ENCODE measurements at regions not wholly inside any gene's neighbourhood (a gene's known extent, or its start where the extent isn't known, plus 50 kb on each side); places are given as distances from the start of the nearest gene placed in this dataset.
"Not testable (repeated sequence)": the region's sequence is repeated elsewhere in the genome, so short reads cannot be mapped to it uniquely, and the experiment has no call there.

DNA sequence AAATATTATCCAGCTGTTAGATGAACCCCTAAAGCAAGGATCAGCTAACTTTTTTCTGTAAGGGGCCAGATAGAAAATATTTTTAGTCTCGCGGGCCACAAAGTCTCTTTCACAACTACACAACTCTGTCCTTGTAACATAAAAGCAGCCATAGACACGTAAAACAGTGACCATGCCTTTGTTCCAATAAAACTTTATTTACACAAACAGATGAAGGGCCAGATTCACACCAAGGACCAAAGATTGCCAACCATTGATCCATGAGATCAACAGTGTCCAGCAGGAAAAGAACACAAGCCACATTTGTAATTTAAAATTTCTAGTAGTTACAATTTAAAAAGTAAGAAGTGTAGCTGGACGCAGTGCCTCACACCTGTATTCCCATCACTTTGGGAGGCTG, 109.7 kb downstream of the PHETA1 start:
- TF ChIP-seq, protein P1, sequence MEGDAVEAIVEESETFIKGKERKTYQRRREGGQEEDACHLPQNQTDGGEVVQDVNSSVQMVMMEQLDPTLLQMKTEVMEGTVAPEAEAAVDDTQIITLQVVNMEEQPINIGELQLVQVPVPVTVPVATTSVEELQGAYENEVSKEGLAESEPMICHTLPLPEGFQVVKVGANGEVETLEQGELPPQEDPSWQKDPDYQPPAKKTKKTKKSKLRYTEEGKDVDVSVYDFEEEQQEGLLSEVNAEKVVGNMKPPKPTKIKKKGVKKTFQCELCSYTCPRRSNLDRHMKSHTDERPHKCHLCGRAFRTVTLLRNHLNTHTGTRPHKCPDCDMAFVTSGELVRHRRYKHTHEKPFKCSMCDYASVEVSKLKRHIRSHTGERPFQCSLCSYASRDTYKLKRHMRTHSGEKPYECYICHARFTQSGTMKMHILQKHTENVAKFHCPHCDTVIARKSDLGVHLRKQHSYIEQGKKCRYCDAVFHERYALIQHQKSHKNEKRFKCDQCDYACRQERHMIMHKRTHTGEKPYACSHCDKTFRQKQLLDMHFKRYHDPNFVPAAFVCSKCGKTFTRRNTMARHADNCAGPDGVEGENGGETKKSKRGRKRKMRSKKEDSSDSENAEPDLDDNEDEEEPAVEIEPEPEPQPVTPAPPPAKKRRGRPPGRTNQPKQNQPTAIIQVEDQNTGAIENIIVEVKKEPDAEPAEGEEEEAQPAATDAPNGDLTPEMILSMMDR (IDR thresholded peaks at IDR 0.05; ENCODE audit: partially characterized antibody, unreplicated experiment): no peak
- Mint-ChIP-seq H3K36me3 (ENCODE audit: unreplicated experiment) (no peaks in the 10 kb centered on the region), H3K4me1 (ENCODE audit: low read depth, unreplicated experiment) (no peaks in the 10 kb centered on the region), H3K27ac (ENCODE audit: unreplicated experiment) (no peak overlapping the region), H3K4me3 (ENCODE audit: unreplicated experiment) (no peak overlapping the region), H3K9me3 (ENCODE audit: unreplicated experiment) (peaks cover 4% of the 10 kb centered on the region), H3K27me3 (ENCODE audit: unreplicated experiment) (peaks cover 4% of the 10 kb centered on the region)
- DNase-seq: no peak

DNA sequence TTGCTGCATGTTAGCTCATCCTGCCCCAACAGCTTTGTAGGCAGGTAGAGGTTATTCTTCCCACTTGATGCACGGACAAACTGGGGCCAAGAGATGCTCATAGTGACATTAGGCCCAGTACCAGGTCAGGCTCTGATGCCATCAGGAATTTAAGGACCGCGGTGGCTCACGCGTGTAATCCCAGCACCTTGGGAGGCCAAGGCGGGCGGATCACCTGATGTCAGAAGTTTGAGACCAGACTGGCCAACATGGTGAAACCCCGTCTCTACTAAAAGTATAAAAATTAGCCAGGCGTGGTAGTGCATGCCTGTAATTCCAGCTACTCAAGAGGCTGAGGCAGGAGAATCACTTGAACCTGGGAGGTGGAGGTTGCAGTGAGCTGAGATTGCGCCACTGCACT, 110.8 kb downstream of the PHETA1 start:
- H3K4me3 Mint-ChIP-seq (ENCODE audit: unreplicated experiment): not testable (repeated sequence)

DNA sequence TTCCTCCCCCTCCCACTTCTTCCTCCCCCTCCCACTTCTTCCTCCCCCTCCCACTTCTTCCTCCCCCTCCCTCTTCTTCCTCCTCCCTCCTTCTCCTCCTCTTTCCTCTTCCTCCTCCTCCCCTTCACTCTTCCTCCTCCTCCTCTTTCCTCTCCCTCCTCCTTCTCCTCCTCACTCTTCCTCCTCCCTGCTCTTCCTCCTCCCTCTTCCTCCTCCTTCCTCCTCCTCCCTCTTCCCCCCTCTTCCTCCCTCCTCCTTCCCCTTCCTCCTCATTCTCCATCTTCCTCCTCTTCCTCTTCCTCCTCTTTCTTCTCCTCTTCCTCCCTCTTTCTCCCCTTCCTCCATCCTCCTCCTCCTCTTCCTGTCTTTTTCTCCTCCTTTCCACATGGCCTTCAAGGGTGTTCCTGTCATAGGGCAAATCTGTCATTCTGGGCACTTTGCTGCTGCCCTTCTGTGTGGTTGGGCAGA, 111.4 kb downstream of the PHETA1 start:
- Mint-ChIP-seq H3K27ac (ENCODE audit: unreplicated experiment) (no peak overlapping the region), H3K27me3 (ENCODE audit: unreplicated experiment) (peaks cover 5% of the 10 kb centered on the region), H3K4me1 (ENCODE audit: low read depth, unreplicated experiment) (no peaks in the 10 kb centered on the region), H3K9me3 (ENCODE audit: unreplicated experiment) (peaks cover 4% of the 10 kb centered on the region), H3K4me3 (ENCODE audit: unreplicated experiment) (no peak overlapping the region), H3K36me3 (ENCODE audit: unreplicated experiment) (no peaks in the 10 kb centered on the region)
- TF ChIP-seq, protein P1 (IDR thresholded peaks at IDR 0.05; ENCODE audit: partially characterized antibody, unreplicated experiment): no peak
- DNase-seq: no peak

More for the DNA sequence above, 110.8 kb downstream of the PHETA1 start:
- H3K27ac Mint-ChIP-seq (ENCODE audit: unreplicated experiment); H3K27me3 Mint-ChIP-seq (ENCODE audit: unreplicated experiment); H3K36me3 Mint-ChIP-seq (ENCODE audit: unreplicated experiment); DNase-seq; H3K4me1 Mint-ChIP-seq (ENCODE audit: low read depth, unreplicated experiment); H3K9me3 Mint-ChIP-seq (ENCODE audit: unreplicated experiment): not testable (repeated sequence)

DNA sequence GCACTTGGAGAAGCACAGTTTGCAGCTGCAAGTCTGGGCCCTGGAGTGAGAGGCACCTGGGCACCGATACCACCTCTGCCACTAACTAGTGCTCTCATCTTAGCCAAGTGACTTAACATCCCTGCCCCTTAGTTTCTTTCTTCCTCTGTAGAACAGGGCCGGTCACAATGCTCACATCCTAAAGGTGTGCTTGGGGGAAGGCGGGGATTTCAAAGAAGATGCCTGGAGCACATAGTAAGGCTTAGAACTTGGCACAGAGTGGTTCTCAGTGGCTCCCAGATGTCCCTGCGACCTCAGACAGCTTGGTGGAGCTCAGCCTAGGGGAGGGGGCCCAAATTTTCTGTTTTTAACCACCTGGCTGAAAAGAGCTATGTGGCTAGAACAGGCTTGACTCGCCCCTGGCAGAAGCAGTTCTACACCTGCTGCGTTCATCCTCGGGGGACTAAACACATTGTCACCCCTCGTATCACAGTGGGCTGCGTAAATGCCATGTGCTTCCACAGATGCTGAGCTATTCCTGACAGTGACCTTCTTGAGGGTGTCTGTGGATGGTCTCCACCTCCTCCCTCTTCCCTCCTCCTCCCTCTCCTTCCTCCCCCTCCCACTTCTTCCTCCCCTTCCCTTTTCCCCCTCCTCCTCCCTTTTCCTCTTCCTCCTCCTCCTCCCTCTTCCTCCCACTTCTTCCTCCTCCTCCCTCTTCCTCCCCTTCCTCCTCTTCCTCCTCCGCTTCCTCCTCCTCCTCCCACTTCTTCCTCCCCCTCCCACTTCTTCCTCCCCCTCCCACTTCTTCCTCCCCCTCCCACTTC, 112.1 kb downstream of the PHETA1 start:
- TF ChIP-seq, protein P1 (IDR thresholded peaks at IDR 0.05; ENCODE audit: partially characterized antibody, unreplicated experiment): no peak
- Mint-ChIP-seq H3K9me3 (ENCODE audit: unreplicated experiment) (peaks cover 4% of the 10 kb centered on the region), H3K27ac (ENCODE audit: unreplicated experiment) (no peak overlapping the region), H3K4me3 (ENCODE audit: unreplicated experiment) (no peak overlapping the region), H3K36me3 (ENCODE audit: unreplicated experiment) (no peaks in the 10 kb centered on the region), H3K4me1 (ENCODE audit: low read depth, unreplicated experiment) (no peaks in the 10 kb centered on the region), H3K27me3 (ENCODE audit: unreplicated experiment) (peaks cover 5% of the 10 kb centered on the region)
- DNase-seq: no peak

DNA sequence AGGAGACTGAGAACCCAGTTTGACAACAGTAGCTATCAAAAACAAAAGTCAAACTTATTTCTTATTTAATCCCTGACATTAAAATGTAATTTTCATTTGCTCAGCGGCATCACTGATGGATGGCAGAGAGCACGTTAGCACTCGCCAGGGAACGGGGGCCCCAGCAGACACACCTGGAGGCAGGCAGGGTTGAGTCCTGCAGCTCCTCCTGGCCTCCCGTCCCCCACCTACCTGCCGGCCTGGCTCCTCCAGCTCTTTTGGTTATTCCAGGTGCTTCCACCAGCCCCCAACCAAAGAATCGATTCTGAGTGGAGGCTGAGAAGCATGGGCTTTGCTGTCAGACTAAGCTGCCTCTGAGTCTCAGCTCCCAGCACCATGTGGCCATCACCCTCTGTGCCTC, 113.6 kb downstream of the PHETA1 start:
- Mint-ChIP-seq H3K4me1 (ENCODE audit: low read depth, unreplicated experiment) (peaks cover 2% of the 10 kb centered on the region), H3K9me3 (ENCODE audit: unreplicated experiment) (peaks cover 3% of the 10 kb centered on the region), H3K27ac (ENCODE audit: unreplicated experiment) (no peak overlapping the region), H3K27me3 (ENCODE audit: unreplicated experiment) (peaks cover 5% of the 10 kb centered on the region), H3K4me3 (ENCODE audit: unreplicated experiment) (no peak overlapping the region), H3K36me3 (ENCODE audit: unreplicated experiment) (no peaks in the 10 kb centered on the region)
- TF ChIP-seq, protein P1 (IDR thresholded peaks at IDR 0.05; ENCODE audit: partially characterized antibody, unreplicated experiment): no peak
- DNase-seq: no peak

Measured in glutamatergic neuron (in vitro differentiated cells).